Stimulated activated CD8-positive, alpha-beta memory T cell treated with anti-CD3 and anti-CD28 coated beads, Interleukin-15, amount 100 ng/mL, for 1 hour (primary cell): ENCODE measurements at regions not wholly inside any gene's neighbourhood (a gene's known extent, or its start where the extent isn't known, plus 50 kb on each side); places are given as distances from the start of the nearest gene placed in this dataset.
A peak's percentile ranks its signal among the peaks of the same experiment; 100 is the strongest.

Experiments
- DNase-seq: peaks from one replicate; pipeline ENCODE4 v3.0.0-alpha.2; 2020; ENCODE audit warnings: low read depth

DNA sequence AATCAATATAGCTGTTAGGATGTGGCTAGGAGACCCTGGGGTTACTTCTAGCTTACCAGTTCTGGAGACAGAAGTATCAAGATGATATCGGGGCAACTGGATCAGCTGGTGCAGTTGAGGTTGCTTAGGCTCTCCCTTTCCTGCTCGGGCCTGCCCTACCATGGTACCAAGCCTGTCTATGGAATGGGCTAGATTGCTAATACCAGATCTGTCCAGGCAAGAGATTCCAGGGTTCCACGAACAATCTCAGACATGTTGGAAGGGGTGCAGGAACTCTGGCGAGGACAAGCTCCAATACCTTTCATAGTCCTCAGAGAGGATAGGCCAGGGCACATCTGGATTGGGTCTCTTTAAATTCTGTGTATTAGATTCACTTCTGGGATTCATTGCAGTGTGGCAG, 53.8 kb downstream of the ADM start:
- DNase-seq, result no peak

DNA sequence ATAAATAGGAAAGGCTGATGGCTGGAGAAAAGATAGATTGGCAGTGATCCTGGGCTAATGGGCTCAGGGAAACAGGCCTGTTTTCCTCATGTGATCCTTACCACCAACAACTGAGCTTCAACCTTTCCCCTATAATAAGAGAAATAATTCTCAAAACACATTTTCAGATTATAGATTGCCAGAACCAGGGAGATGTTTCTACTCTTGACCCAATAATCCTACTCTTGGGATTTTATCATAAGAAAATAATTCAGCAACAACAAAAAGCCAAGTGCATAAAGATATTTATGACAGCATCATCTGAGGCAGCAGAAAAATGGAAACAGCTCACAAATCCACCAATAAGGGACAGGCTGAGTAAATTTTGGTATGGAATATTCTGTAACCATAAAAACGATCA, 54.3 kb downstream of the ADM start:
- DNase-seq, result no peak

DNA sequence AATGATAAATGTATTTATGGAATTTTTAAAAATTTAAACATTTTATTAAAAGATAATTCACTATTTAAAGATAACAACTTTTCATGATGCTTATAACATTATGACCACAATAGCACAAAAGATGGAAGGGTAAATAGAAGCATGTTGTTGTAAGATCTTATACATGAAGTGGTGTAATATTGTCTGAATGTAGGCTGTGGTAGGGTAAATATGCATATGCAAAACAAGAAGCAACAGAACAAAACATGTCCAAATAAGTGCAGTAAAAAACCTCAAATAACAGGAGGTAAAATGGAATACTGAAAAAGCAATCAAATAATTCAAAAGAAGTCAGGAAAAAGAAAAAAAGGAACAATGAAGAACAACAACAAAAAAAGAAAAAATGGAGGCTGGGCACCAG, 56.0 kb downstream of the ADM start:
- DNase-seq, result no peak

DNA sequence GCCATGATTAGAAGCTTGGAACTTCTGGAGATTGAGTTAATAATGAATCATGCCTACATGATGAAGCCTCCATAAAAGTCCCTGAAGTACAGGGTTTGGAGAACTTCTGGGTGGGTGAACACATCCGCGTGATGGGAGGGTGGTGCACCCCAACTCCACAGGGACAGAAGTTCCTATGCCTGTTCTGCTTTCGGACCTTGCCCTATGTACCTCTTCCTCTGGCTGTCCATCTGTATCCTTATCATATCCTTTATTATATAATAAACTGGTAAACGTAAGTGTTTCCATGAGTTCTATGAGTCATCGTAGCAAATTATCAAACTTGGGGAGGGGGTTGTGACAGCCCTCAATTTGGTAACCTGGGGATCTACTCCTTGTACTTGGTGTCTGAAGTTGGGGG, 60.2 kb downstream of the ADM start:
- DNase-seq, result no peak

DNA sequence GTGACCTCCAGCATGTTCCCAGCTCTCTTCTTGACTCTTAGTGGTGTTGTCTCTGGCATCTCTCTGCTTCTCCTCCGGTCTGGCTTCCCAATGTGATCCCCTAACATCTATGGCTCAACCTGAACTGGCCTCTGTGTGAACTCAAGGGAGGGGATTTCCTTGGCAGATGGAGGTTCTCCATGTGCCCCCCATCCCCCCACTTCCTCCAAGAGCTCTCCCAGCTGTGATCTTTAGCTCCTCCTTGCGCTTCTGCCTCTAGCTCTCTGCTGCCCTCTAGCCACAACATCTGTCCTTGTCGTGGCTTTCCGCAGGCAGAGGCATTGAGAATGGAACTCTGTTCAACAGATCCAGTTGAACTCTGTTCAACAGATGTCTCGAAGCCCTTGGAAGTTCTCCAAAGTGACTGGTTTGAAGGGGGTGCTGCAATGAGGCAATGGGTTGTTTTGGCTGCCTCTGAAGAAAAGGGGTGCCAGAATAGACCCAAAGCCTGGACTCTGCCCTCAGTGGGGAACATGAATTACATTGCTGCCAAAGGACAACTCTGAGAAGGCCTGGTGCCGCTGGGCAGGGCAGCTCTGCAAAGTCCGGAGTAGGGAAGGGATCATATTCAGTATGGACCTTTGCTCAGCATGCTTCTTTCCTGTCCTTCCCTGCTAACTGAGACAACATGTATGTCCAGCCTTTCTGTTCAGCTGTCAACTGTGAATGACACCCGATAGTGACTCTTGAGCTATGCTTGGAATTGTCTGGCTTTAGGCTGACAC, 61.9 kb downstream of the ADM start:
- DNase-seq, result peak; percentile 13

DNA sequence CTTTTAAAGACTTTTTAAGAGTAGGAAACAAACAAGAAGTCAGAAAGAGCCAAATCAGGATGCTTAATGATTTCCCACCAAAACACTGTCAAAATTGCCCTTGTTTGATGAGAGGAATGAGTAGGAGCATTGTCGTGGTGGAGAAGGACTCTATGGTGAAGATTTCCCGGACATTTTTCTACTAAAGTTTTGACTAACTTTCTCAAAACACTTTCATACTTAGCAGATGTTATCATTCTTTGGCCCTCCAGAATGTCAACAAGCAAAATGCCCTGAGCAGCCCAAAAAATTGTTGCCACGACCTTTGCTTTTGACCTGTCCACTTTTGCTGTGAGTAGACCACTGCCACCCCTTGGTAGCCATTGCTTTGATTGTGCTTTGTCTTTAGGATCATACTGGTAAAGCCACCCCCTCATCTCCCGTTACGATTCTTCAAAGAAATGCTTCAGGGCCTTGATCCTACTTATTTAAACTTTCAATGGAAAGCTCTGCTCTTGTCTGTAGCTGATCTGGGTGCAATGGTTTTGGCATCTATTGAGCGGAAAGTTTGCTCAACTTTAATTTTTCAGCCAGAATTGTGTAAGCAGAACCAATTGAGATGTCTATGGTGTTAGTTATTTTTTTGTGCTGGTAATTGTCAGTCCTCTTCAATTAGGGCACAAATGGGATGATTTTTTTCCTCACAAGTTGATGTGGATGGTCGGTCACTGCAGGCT, 67.2 kb downstream of the ADM start:
- DNase-seq, result no peak

DNA sequence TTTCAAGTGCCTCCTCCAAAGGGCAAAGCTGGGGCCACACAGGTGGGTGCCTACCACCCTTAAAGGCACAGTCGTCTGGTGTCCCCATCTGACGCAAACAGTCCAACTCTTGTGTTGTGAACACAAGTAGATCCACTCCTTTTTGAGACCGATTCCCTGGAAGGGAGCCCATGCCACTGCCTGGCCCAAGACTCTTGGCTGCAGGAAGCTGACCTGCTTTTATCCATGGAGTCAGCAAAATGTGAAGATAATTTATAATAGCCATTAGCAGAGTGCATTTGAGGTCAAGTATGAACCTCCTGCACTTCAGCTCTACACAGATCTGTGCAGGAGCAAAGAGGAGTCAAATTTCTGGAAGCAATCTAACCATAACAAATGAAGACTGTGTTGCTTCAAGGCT, 68.5 kb downstream of the ADM start:
- DNase-seq, result no peak

DNA sequence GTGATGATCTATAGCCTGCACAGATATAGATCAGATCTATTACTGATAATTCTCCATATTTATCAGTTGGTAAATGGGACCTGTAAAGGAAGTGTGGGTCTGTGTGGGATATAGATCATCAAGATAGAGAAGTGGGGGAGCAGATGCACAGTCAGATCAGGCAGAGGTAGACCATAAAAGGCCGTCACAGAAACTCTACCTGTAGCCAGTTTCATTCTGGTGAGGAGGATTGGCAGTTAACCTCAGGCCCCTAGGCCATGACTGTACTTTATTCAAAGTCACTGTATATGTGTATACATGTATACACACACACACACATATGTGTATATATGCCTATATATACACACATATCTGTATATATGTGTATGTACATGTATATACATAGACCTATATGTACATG, 69.1 kb downstream of the ADM start:
- no peak for DNase-seq

DNA sequence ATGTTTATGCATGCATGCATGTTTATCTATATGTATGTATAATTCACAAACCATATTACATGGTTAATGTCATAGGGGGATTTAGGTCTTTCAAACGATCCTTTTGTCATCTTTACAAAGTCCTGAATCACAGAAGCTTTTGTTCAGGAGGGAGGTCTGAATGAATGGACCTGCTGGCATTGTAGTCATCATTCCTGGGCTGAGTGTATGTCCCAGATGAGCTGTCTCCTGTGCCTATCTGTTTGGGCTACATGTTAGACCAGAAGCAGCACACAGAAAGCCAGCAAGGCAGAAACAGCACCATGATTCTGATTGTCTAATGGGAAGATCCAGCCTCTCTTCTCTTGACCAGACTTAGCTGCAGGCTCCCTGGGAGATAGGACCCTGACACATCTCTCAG, 69.5 kb downstream of the ADM start:
- DNase-seq, result no peak

DNA sequence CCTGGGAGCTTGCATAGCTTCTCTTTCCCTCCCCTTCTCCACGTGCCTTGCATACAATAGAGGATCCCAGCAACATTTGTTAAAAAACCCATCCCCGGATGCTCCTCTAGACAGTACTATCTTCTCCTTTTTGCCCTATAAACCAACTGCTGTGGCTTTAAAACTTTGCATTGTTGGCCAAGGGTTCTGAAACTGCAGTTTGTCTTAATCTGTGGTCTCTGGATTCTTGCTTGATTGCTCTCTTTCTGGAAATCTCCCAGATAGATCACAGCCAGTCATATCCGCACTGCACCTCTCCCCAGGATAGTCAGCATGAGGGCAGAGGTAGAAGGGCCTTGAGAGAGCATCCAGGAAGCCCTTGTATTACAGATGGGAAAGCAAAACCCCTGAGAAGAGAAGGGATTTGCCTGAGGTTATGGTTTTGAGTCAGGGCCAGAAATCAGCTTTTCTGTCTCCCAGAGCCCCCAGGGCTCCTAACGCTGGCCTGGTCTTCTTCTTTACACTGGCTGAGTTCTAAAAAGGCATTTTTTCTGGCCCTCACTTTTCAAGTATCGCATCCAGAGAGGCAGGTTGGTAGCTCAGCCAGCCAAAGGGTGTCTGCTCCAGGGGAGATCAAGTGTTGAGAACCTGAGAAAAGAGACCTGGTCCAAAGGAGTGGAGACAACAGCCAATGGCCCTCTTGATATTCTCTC, 70.6 kb downstream of the ADM start:
- DNase-seq, result no peak

DNA sequence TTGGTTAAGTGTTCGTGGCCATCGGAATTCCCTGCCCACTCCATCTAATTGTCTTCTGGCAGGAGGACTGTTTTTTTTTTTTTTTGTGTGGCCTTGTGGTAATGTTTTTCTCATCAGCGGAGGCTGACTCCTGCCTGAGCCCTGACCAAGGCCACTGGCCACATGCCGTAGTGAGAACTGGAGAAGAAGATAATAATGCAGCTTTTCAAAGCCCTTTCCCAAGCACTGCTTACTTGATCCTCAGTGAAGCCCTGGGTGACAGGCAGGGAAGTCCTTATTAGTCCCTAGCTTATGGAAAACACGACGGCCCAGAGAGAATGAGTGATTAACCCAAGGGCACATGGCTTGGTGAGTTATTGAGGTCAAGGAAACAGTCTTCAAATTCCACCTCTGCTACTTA, 71.2 kb downstream of the ADM start:
- no peak for DNase-seq

DNA sequence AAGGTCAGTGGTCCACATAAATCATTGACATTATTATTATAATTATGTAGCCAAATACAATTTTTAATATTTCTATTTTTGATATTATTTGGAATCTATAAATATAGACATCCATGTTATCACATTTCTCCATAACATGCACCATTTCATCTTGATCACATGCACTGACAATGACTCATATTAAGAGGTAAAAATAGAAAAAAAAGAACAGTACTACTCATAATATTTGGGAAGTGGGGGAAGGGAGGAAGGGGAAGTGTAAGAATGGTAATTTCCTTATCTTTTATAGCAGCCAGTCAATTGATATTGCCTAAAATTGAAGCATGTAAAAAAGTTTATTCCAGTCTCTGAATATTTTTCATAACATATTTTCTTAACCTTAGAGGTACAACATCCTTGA, 72.3 kb downstream of the ADM start:
- DNase-seq, result no peak

DNA sequence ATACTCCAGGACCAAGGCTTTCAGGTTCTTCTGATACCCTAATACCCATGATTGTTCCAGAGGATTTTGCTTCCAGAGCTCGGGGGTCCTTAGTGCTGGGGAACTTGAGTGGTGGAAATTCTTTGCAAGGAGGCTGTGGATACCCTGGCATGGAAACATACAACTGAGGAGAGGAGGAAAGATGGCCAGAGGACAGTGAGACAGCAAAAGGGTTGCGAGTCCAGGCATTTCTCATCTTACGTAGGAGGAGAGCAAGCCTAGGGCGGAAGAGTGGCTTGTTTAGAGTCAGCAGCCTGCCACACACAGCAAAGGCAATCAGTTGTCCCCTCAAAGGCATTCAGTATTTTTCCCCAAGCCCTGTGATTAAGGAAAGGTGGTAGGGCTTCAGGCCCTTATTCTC, 73.5 kb downstream of the ADM start:
- no peak for DNase-seq

DNA sequence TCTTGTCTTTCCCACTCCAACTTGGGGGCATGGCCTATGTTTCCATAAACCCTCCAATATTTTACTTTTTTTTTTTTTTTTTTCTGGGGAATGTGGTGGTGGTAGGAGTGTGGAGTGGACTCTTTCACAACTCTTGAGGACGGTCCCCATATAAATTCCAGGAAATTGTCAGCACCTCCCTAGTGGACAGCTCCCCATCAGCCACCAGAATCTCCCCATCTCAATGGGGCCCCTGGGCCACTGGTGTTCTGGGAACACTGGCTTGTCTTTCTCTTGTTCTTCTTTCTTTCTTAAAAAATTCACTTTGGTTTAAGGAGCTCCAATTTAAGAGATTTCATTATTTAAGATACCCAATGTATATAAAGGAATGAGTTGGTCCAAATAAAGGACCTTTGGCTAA, 74.1 kb downstream of the ADM start:
- no peak for DNase-seq

DNA sequence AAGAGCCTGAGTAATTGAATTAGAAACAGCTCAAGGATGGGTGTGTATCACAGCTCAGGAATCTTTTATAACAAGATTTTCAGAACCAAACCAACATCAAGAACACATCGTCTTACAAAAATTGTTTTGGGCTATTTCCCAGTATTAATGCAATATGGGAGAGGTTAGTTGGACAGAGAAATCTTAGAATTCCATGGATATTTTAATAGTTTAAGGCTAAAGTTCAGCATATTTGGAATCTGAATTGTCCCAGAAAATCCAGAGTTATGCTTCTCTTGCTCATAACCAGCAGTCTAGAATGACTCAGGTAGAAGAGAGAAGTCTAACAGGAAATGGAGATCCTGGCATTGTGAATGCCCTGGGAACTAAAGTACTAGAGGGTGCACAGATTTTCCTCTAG, 74.6 kb downstream of the ADM start:
- no peak for DNase-seq

DNA sequence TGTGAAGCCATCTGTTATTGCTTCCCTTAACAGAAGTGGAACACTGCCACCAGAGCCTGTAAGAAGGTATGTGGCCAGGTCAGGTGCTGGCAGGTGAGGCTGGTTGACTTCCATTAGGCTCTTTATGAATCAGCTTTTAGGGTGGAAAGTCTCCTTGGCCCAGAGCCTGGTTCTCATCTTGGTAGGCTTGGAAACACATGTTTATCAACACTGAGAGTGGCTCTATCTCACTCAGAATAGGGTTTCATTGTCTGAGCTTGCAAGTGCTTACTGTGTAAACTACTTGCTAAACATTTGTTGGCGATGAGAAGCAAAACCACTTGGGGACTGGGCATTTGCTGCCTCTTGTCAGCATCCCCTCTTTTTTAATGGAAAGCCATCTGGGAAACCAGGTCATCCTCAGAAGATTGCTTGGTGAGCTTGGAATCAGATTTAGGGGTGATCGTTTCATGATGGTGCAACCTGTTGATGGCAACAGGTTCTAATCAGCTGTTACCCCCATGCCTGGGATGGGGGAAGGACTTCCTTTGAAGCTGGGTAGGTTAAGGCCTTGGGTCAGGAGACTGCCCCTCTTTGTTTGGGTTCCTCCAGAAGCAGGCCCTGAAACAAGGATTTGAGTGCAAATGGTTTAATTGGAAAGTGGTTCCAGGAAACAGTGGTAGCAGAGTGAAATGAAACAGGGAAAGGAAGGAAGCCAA, 75.0 kb upstream of the AMPD3 start:
- DNase-seq, result no peak

DNA sequence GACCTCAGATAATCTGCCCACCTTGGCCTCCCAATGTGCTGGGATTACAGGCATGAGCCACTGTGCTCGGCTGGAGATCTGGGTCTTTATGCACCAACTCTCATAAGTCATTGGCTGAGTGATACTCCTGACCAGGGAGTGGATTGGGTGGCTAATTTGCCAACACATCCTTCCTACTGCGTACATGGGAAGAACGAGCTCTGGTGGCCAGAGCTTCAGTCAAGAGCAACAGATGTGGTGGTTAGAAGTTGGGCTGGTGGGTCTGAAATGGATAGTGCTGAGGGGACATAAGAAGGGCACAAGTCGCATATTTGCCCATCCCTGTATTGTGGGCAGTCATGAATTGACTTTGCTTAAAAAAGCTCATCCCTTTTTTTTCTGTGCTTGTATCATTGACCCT, 74.1 kb upstream of the AMPD3 start:
- no peak for DNase-seq

DNA sequence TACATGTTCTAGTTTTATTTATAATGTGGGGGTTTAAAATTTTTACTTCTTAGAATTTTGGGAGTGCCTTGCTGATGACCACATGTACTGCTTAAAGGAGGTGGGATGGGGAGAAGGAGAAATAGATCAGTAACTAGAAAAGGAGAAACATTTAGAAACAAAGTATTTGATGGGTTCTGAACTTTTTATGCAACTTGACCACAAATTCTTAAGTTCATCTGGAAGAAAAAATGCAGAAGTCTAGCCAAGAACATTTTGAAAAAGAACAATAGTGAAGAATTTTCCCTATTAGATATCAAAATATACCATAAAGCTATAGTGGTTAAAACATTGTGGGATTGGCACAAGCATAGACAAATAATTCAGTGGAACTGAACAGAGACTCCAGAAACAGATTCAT, 73.3 kb upstream of the AMPD3 start:
- no peak for DNase-seq

DNA sequence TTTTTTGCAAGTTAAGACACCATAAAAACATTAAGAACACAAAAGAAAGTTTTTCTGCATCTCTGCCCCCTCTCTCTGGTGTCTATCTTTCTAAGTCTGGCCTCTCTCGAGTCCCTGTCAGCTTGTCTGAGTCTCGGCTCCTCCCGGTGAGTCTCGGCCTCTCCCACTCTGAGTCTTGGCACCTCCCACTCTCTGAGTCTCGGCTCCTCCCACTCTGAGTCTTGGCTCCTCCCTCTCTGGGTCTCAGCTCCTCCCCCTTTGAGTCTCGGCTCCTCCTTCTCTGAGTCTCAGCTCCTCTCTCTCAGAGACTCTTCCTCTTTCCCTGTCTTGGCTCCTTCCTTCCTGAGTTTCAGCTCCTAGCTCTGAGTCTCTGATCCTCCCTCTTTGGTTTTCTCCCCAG, 72.5 kb upstream of the AMPD3 start:
- no peak for DNase-seq

DNA sequence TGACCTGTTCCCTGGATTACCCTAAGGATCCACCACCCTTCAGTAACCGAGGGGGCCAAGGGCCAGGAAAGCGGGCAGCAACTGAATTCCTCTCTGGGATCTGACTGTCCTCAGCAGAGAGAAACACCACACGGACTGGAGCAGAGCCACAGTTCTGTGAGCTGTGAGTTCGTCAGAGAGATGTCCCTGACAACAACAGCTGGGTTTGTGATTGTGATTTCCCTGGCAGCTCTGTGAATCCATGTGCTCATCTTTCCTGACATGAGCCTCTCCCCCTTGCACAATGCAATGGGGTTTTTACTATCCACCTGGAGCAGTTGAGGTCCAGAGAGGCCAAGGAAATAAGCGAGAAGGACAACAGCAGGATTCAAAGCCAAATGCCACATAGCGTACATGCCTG, 69.4 kb upstream of the AMPD3 start:
- no peak for DNase-seq

DNA sequence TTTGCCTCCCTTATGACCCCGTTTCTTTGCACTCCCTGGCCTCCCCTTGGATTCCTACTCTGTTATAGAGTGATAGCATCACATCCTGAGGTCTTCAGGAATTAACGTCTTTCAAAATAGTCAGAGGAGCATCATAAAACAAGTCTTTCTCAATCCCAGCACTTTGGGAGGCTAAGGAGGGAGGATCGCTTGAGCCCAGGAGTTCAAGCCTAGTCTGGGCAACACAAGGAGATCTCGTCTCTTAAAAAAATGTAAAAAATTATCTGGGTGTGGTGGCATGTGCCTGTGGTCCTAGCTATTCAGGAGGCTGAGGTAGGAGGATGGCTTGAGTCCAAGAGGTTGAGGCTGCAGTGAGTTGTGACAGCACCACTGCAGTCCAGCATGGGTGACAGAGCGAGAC, 68.7 kb upstream of the AMPD3 start:
- no peak for DNase-seq

DNA sequence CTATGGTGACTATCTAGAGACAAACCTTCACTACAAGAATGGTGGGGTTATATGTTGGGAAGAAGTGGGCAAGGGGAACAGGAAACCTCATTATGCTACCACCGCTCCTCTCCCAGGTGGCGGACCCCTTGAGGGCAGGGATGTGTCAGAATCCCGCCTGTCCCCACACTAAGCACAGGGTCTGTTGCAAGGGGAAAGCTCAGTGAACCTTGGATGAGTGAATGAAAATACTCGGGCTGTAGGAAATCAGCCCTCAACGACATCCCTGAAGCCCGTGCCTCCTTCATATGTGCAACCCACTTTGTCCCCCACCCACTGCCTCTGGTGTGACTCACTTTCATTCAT, 68.2 kb upstream of the AMPD3 start:
- no peak for DNase-seq
